ENCODE measurements at regions not wholly inside any gene's neighbourhood (a gene's known extent, or its start where the extent isn't known, plus 50 kb on each side); places are given as distances from the start of the nearest gene placed in this dataset.

GRCh38 chr21:17442165-17442564 lies 70.7 kb upstream of the CXADR start:
- in situ Hi-C loops (cut with MboI; ENCODE audit: low pct_unique_long_range_greater_than_20kb, low sequenced_read_pairs, unreplicated experiment): no loop called here
- DNase-seq (ENCODE audit: low spot score): no peak
- TF ChIP-seq CTCF (IDR thresholded peaks at IDR 0.05; ENCODE audit: extremely low read depth, insufficient read depth, missing control alignments): no peak

GRCh38 chr21:17444828-17445227 lies 68.0 kb upstream of the CXADR start:
- no peak for DNase-seq (ENCODE audit: low spot score)
- no peak for TF ChIP-seq CTCF (IDR thresholded peaks at IDR 0.05; ENCODE audit: extremely low read depth, insufficient read depth, missing control alignments)
- in situ Hi-C loops (cut with MboI; ENCODE audit: low pct_unique_long_range_greater_than_20kb, low sequenced_read_pairs, unreplicated experiment): no loop called here

DNA sequence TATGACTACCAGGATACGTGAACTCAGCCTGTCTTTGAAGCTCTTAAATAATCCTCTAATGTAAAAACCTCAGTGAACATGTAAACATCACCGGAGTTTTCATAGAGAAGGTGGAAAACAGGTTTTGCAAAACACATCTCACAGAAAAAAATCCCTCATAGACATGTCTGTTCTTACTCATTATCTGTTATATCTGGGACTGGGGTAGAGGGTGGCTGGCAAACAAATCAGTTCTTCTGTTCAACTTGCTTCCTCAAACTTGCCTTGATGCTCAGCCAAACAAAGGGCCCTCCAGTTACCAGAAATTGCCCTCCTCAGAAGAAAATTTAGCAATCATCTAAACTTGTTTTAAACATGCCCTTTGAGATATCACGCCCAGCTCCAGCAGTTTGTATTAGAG lies 66.1 kb upstream of the CXADR start:
- DNase-seq (ENCODE audit: low spot score): no peak
- no peak for TF ChIP-seq CTCF (IDR thresholded peaks at IDR 0.05; ENCODE audit: extremely low read depth, insufficient read depth, missing control alignments)
- in situ Hi-C loops (cut with MboI; ENCODE audit: low pct_unique_long_range_greater_than_20kb, low sequenced_read_pairs, unreplicated experiment): no loop called here

DNA sequence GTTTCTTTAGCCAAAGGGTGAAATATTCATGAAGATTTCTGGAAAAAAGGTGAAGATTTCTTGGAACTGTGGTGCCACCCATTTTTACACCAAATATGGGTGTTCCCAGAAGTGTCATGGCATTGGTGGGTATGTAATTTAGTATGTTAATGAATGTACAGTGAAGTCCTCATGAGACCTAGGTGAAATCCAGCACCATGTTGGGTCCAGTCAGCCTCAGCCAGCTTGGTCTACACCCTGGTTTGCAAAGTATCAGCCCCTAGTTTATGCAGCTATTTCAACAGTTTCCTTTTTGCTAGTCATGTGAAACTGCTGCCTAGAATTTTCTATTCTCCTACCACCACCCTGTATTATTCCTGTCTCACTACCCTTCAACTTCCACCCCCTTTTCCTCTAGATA lies 63.1 kb upstream of the CXADR start:
- no peak for TF ChIP-seq CTCF (IDR thresholded peaks at IDR 0.05; ENCODE audit: extremely low read depth, insufficient read depth, missing control alignments)
- in situ Hi-C loops (cut with MboI; ENCODE audit: low pct_unique_long_range_greater_than_20kb, low sequenced_read_pairs, unreplicated experiment): no loop called here
- DNase-seq (ENCODE audit: low spot score): no peak

GRCh38 chr21:17451364-17451891 lies 61.4 kb upstream of the CXADR start:
- no peak for DNase-seq (ENCODE audit: low spot score)
- in situ Hi-C loops (cut with MboI; ENCODE audit: low pct_unique_long_range_greater_than_20kb, low sequenced_read_pairs, unreplicated experiment): no loop called here
- no peak for TF ChIP-seq CTCF (IDR thresholded peaks at IDR 0.05; ENCODE audit: extremely low read depth, insufficient read depth, missing control alignments)

- in situ Hi-C loops (cut with MboI; ENCODE audit: low pct_unique_long_range_greater_than_20kb, low sequenced_read_pairs, unreplicated experiment): no loop called here
- TF ChIP-seq CTCF (IDR thresholded peaks at IDR 0.05; ENCODE audit: extremely low read depth, insufficient read depth, missing control alignments): no peak
- no peak for DNase-seq (ENCODE audit: low spot score)
These were observed 58.4 kb upstream of the CXADR start for GRCh38 chr21:17454315-17455027.
